IMR-90 (cell line): ENCODE measurements at regions not wholly inside any gene's neighbourhood (a gene's known extent, or its start where the extent isn't known, plus 50 kb on each side); places are given as distances from the start of the nearest gene placed in this dataset.
A peak's percentile ranks its signal among the peaks of the same experiment; 100 is the strongest.

Experiments used
- ATAC-seq: fragments of 200-7000 bp; cut with Tn5 transposase; 2 replicates; pipeline ENCODE4 v1.9.1; 2020; ENCODE audit warnings: low read depth, mild to moderate bottlenecking, moderate library complexity
- BruUV-seq: library from RNA; stranded (reverse); fragments of 400-500 nt; replicated peaks from 2 replicates; lab custom pipeline; 2021; lab: Mats Ljungman, UMichigan
- CTCF ChIA-PET: fragments of 300-600 bp; formaldehyde crosslinking; extraction: SDS; loops from one replicate; lab custom pipeline; 2021; ENCODE audit warnings: antibody characterized with exemption; lab: Yijun Ruan, JAX
- POLR2A ChIA-PET: fragments of 300-600 bp; sonication (Branson Sonifier 250); formaldehyde crosslinking; loops from one replicate; lab custom pipeline; 2022; ENCODE audit warnings: antibody characterized with exemption; ENCODE audit not compliant: unreplicated experiment; lab: Charles Lee
- DNase-seq: peaks from one replicate; pipeline ENCODE4 v3.0.0; 2013
- H2AFZ ChIP-seq: replicated peaks from 2 replicates; pipeline ENCODE3; 2013; ENCODE audit warnings: low read length, mild to moderate bottlenecking; ENCODE audit not compliant: poor library complexity
- H2AK5ac ChIP-seq: 2 replicates; pipeline ENCODE4 v1.6.1; 2013; ENCODE audit warnings: low read depth, low read length, inconsistent platforms
- H2AK9ac ChIP-seq: replicated peaks from 2 replicates; pipeline ENCODE3; 2013; ENCODE audit warnings: mild to moderate bottlenecking, low read depth, low read length, moderate library complexity; ENCODE audit not compliant: poor library complexity
- H2BK120ac ChIP-seq: 2 replicates; pipeline ENCODE4 v1.6.1; 2013; ENCODE audit warnings: low read depth, low read length, inconsistent platforms
- H2BK15ac ChIP-seq: 3 replicates; pipeline ENCODE4 v1.6.1; 2013; ENCODE audit warnings: low read depth, low read length, inconsistent platforms
- H2BK20ac ChIP-seq: 2 replicates; pipeline ENCODE4 v1.6.1; 2013; ENCODE audit warnings: low read depth, mild to moderate bottlenecking, inconsistent platforms, low read length, moderate library complexity
- H2BK5ac ChIP-seq: 2 replicates; pipeline ENCODE4 v1.6.1; 2013; ENCODE audit warnings: mild to moderate bottlenecking, low read depth, low read length, inconsistent platforms; ENCODE audit not compliant: poor library complexity, severe bottlenecking
- H3K14ac ChIP-seq: replicated peaks from 2 replicates; pipeline ENCODE4 v1.6.1; 2013; ENCODE audit warnings: low read depth, low read length, inconsistent platforms
- H3K18ac ChIP-seq: 2 replicates; pipeline ENCODE4 v1.6.1; 2013; ENCODE audit warnings: low read depth, low read length, control low read depth
- H3K23ac ChIP-seq: 2 replicates; pipeline ENCODE4 v1.6.1; 2013; ENCODE audit warnings: low read depth, low read length, inconsistent platforms
- H3K27ac ChIP-seq: 2 replicates; pipeline ENCODE4 v1.5.1; 2013; ENCODE audit warnings: mild to moderate bottlenecking, control low read depth, low read length; ENCODE audit not compliant: insufficient read depth
- H3K27me3 ChIP-seq: 2 replicates; pipeline ENCODE4 v1.6.1; 2013; ENCODE audit warnings: low read length; ENCODE audit not compliant: control insufficient read depth, insufficient read depth
- H3K36me3 ChIP-seq: 2 replicates; pipeline ENCODE4 v1.6.1; 2013; ENCODE audit warnings: low read length, mixed read lengths; ENCODE audit not compliant: control insufficient read depth, insufficient read depth
- H3K4ac ChIP-seq: 2 replicates; pipeline ENCODE4 v1.6.1; 2013; ENCODE audit warnings: low read depth, low read length, inconsistent platforms
- H3K4me1 ChIP-seq: 2 replicates; pipeline ENCODE4 v1.6.1; 2013; ENCODE audit warnings: low read length, mixed read lengths; ENCODE audit not compliant: control insufficient read depth, insufficient read depth
- H3K4me2 ChIP-seq: 2 replicates; pipeline ENCODE4 v1.6.1; 2013; ENCODE audit warnings: low read depth, mild to moderate bottlenecking, control low read depth, low read length, moderate library complexity
- H3K4me3 ChIP-seq: 2 replicates; pipeline ENCODE4 v1.5.1; 2013; ENCODE audit warnings: low read depth, mild to moderate bottlenecking, control low read depth, low read length, moderate library complexity; ENCODE audit not compliant: insufficient read depth
- H3K56ac ChIP-seq: 2 replicates; pipeline ENCODE4 v1.6.1; 2013; ENCODE audit warnings: low read length, inconsistent platforms; ENCODE audit not compliant: insufficient read depth; ENCODE audit errors: extremely low read depth
- H3K79me1 ChIP-seq, 2 experiments: 2 replicates each; pipeline ENCODE4 v1.6.1; 2013; ENCODE audit warnings: low read length in 2 of 2, inconsistent platforms in 1 of 2, low read depth in 1 of 2
- H3K9ac ChIP-seq: 2 replicates; pipeline ENCODE4 v1.6.1; 2013; ENCODE audit warnings: low read depth, low read length, control low read depth
- H3K9me1 ChIP-seq: 2 replicates; pipeline ENCODE4 v1.6.1; 2013; ENCODE audit warnings: low read length, inconsistent platforms; ENCODE audit not compliant: insufficient read depth
- H3K9me3 ChIP-seq: 2 replicates; pipeline ENCODE4 v1.6.1; 2013; ENCODE audit warnings: low read length; ENCODE audit not compliant: control insufficient read depth, insufficient read depth
- H4K20me1 ChIP-seq: 2 replicates; pipeline ENCODE4 v1.6.1; 2013; ENCODE audit warnings: low read length, inconsistent platforms; ENCODE audit not compliant: insufficient read depth
- H4K5ac ChIP-seq: 2 replicates; pipeline ENCODE4 v1.6.1; 2013; ENCODE audit warnings: mild to moderate bottlenecking, low read depth, low read length, control low read depth
- H4K8ac ChIP-seq, 2 experiments: 2 replicates each; pipeline ENCODE4 v1.6.1; 2013; ENCODE audit warnings: low read depth in 2 of 2, low read length in 2 of 2, control low read depth in 1 of 2, inconsistent platforms in 1 of 2
- H4K91ac ChIP-seq: 2 replicates; pipeline ENCODE4 v1.6.1; 2013; ENCODE audit warnings: low read depth, low read length, inconsistent platforms; ENCODE audit not compliant: insufficient read depth
- CHD1 ChIP-seq: IDR thresholded peaks from 2 replicates; pipeline ENCODE4 v1.6.1; 2012; ENCODE audit warnings: low read depth, low read length, improper control_type of control experiment
- MAFK ChIP-seq: IDR thresholded peaks from 2 replicates; pipeline ENCODE4 v1.6.1; 2012; ENCODE audit warnings: low read depth, low read length, improper control_type of control experiment
- NFE2L2 ChIP-seq: fragments of 150-350 bp; IDR thresholded peaks from 2 replicates; pipeline ENCODE4 v1.6.1; 2016; ENCODE audit warnings: low read depth, mild to moderate bottlenecking, low read length
- WGBS, 2 experiments: methylation state at CpG; one replicate each; pipeline versions ENCODE4 v1.1.5 to v1.1.7; 2013; ENCODE audit warnings: missing lambda C conversion rate in 2 of 2; ENCODE audit not compliant: insufficient read length in 1 of 2; ENCODE audit errors: extremely low coverage in 2 of 2; 5-methylcytosine and 5-hydroxymethylcytosine counted together
- dilution Hi-C: fragments of 300-500 bp; cut with HindIII; formaldehyde crosslinking; loops from one replicate; pipeline ENCODE4 v1.14.3; 2018; ENCODE audit warnings: low sequenced_read_pairs; ENCODE audit not compliant: unreplicated experiment
- in situ Hi-C: fragments of 300-500 bp; cut with MboI; formaldehyde crosslinking; loops from 3 replicates; pipeline ENCODE4 v1.14.3; 2019; ENCODE audit warnings: low sequenced_read_pairs, inconsistent platforms, mixed read lengths
- intact Hi-C: fragments of 100-400 bp; cut with micrococcal nuclease; formaldehyde crosslinking; loops from 2 replicates; pipeline ENCODE4 v1.10.0; 2022

GRCh38 chr6:138722425-138723371 is 50.9 kb upstream of the CCDC28A start:
- intact Hi-C loops (no loop called here), dilution Hi-C loops (no loop called here), in situ Hi-C loops (no loop called here)
- H3K27me3 ChIP-seq = peaks cover 4% of the 10 kb centered on the region; the same call in 1 of the 2 replicates
- peak; percentile 49 for DNase-seq
- peak overlapping the region; percentile 35; the same call in 1 of the 2 replicates for H2BK20ac ChIP-seq
- H3K4ac ChIP-seq = peak overlapping the region; percentile 31; the same call in 1 of the 2 replicates
- no peak overlapping the region for H2AFZ ChIP-seq
- TF ChIP-seq CHD1 (no peak), MAFK (peak; percentile 28; the same call in 1 of the 2 replicates), NFE2L2 (peak; percentile 83)
- H3K9me1 ChIP-seq = no peaks in the 10 kb centered on the region
- H4K91ac ChIP-seq = no peak overlapping the region
- H2BK120ac ChIP-seq = peak overlapping the region; percentile 67
- BruUV-seq = no TSS peak
- H3K56ac ChIP-seq = no peak overlapping the region
- H3K4me2 ChIP-seq = no peak overlapping the region; the same call in 1 of the 2 replicates
- H3K23ac ChIP-seq = no peak overlapping the region
- no peak; the same call in 1 of the 2 replicates for ATAC-seq
- H4K20me1 ChIP-seq = no peaks in the 10 kb centered on the region
- H2BK5ac ChIP-seq = no peak overlapping the region
- H3K9ac ChIP-seq = no peak overlapping the region
- peak overlapping the region in 1 of 2 experiments; percentile 59; a peak in 1 of 4 replicates for H4K8ac ChIP-seq
- no peaks in the 10 kb centered on the region for H3K36me3 ChIP-seq
- H4K5ac ChIP-seq = peak overlapping the region; percentile 75; the same call in 1 of the 2 replicates
- no peak overlapping the region for H2BK15ac ChIP-seq
- POLR2A ChIA-PET = no interaction called here
- 0 out of 2 replicates have a peak overlapping the region, but pooled peaks have one; percentile 15 for H3K14ac ChIP-seq
- CTCF ChIA-PET = interaction anchor here (0.6 kb wide), 1 partner anchor 332 kb away, joined by 5 read pairs; no protein-coding TSS in a partner anchor
- H3K4me1 ChIP-seq = peaks cover 10% of the 10 kb centered on the region
- H3K18ac ChIP-seq = peak overlapping the region; percentile 88; the same call in 1 of the 2 replicates
- H2AK9ac ChIP-seq = no peak overlapping the region
- no peak overlapping the region for H2AK5ac ChIP-seq
- H3K4me3 ChIP-seq = no peak overlapping the region
- H3K27ac ChIP-seq = no peak overlapping the region
- H3K79me1 ChIP-seq = no peaks in the 10 kb centered on the region
- H3K9me3 ChIP-seq = no peaks in the 10 kb centered on the region
- 83% methylated on average over 1 of the region's 4 CpGs; no CpG with 5 or more reads in 1 of the 2 experiments for WGBS, 2 experiments
